SK-N-SH (cell line): ENCODE measurements at regions not wholly inside any gene's neighbourhood (a gene's known extent, or its start where the extent isn't known, plus 50 kb on each side); places are given as distances from the start of the nearest gene placed in this dataset.
A peak's percentile ranks its signal among the peaks of the same experiment; 100 is the strongest.

Source experiments
- CTCF ChIA-PET: fragments of 300-600, 350-600 bp; formaldehyde crosslinking; extraction: SDS; loops from one replicate; lab custom pipeline; 2021; lab: Yijun Ruan, JAX
- POLR2A ChIA-PET: fragments of 350-600 bp; sonication (Branson Sonifier 250); formaldehyde crosslinking; extraction: SDS; loops from one replicate; lab custom pipeline; 2020; ENCODE audit warnings: antibody characterized with exemption, inconsistent platforms; lab: Yijun Ruan, JAX
- DNase-seq: peaks from one replicate; pipeline ENCODE4 v3.0.0; 2012
- H2AFZ ChIP-seq: fragments of 200-600 bp; sonication (generic); 2 replicates; pipeline ENCODE4 v1.8.1; 2016; ENCODE audit warnings: antibody characterized with exemption, mild to moderate bottlenecking, low read depth
- H3F3A ChIP-seq: fragments of 200-600 bp; sonication (generic); replicated peaks from 2 replicates; pipeline ENCODE3; 2016; ENCODE audit warnings: antibody characterized with exemption, mild to moderate bottlenecking; ENCODE audit not compliant: insufficient read depth
- H3K27ac ChIP-seq, 2 experiments: fragments of 200-500 bp in 1 of 2; fragments of 200-600 bp in 1 of 2; sonication (Bioruptor generic) in 1 of 2; sonication (generic), shearing (Covaris generic) in 1 of 2; 2 replicates each; pipeline versions ENCODE4 v1.5.1 to v1.6.1; 2014 to 2016; ENCODE audit warnings: low read depth in 2 of 2, inconsistent platforms in 1 of 2, low read length in 1 of 2, mild to moderate bottlenecking in 1 of 2, mixed read lengths in 1 of 2
- H3K27me3 ChIP-seq: fragments of 200-600 bp; sonication (generic), shearing (Covaris generic); 2 replicates; pipeline ENCODE4 v1.6.1; 2016; ENCODE audit warnings: mixed run types; ENCODE audit not compliant: insufficient read depth
- H3K36me3 ChIP-seq, 2 experiments: fragments of 200-500 bp in 1 of 2; fragments of 200-600 bp in 1 of 2; sonication (Bioruptor generic) in 1 of 2; sonication (generic) in 1 of 2; replicated peaks in 1 of 2; 2 replicates each; pipeline versions ENCODE3 to v1.5.1; 2014 to 2016; ENCODE audit warnings: low read length in 1 of 2, mild to moderate bottlenecking in 1 of 2; ENCODE audit not compliant: insufficient read depth in 2 of 2, control insufficient read depth in 1 of 2
- H3K4me1 ChIP-seq, 2 experiments: fragments of 200-500 bp in 1 of 2; fragments of 200-600 bp in 1 of 2; sonication (Bioruptor generic) in 1 of 2; sonication (generic), shearing (Covaris generic) in 1 of 2; 2 replicates each; pipeline versions ENCODE4 v1.5.1 to v1.6.1; 2014 to 2016; ENCODE audit warnings: low read depth in 1 of 2, low read length in 1 of 2, mixed run types in 1 of 2; ENCODE audit not compliant: insufficient read depth in 2 of 2, control insufficient read depth in 1 of 2
- H3K4me2 ChIP-seq: fragments of 200-600 bp; sonication (generic), shearing (Covaris generic); 2 replicates; pipeline ENCODE4 v1.6.1; 2017; ENCODE audit warnings: mixed run types
- H3K4me3 ChIP-seq, 2 experiments: fragments of 200-500 bp in 1 of 2; fragments of 200-600 bp in 1 of 2; sonication (Bioruptor generic) in 1 of 2; sonication (generic), shearing (Covaris generic) in 1 of 2; 2 replicates each; pipeline versions ENCODE4 v1.5.1 to v1.8.1; 2014 to 2016; ENCODE audit warnings: low read depth in 2 of 2, inconsistent platforms in 1 of 2, low read length in 1 of 2, mild to moderate bottlenecking in 1 of 2, mixed read lengths in 1 of 2, moderate library complexity in 1 of 2
- H3K79me2 ChIP-seq: fragments of 200-600 bp; sonication (generic); 2 replicates; pipeline ENCODE4 v1.8.1; 2017; ENCODE audit warnings: mild to moderate bottlenecking; ENCODE audit not compliant: insufficient read depth
- H3K9ac ChIP-seq: fragments of 200-600 bp; sonication (generic); 2 replicates; pipeline ENCODE4 v1.6.1; 2017; ENCODE audit warnings: mixed run types
- H3K9me2 ChIP-seq: fragments of 200-600 bp; sonication (generic); 2 replicates; pipeline ENCODE4 v1.6.1; 2017; ENCODE audit warnings: mixed run types
- H3K9me3 ChIP-seq: fragments of 200-600 bp; sonication (generic); 2 replicates; pipeline ENCODE4 v1.6.1; 2017; ENCODE audit warnings: mixed run types, mild to moderate bottlenecking, moderate library complexity
- H4K20me1 ChIP-seq: fragments of 200-600 bp; sonication (generic); 2 replicates; pipeline ENCODE4 v1.6.1; 2017; ENCODE audit warnings: mild to moderate bottlenecking, mixed run types; ENCODE audit not compliant: insufficient read depth
- EP300 ChIP-seq, 2 experiments: IDR thresholded peaks; 2 replicates each; pipeline versions ENCODE4 v1.4.0 to v1.6.1; 2012; ENCODE audit warnings: borderline replicate concordance in 1 of 2, low read depth in 1 of 2, low read length in 1 of 2
- FOSL2 ChIP-seq: IDR thresholded peaks from 2 replicates; pipeline ENCODE4 v1.4.0; 2012; ENCODE audit warnings: low read depth, mild to moderate bottlenecking, moderate library complexity, borderline replicate concordance
- FOXM1 ChIP-seq: IDR thresholded peaks from 2 replicates; pipeline ENCODE4 v1.4.0; 2012; ENCODE audit warnings: low read depth, mild to moderate bottlenecking
- GABPA ChIP-seq: IDR thresholded peaks from 2 replicates; pipeline ENCODE4 v1.4.0; 2012; ENCODE audit warnings: low read depth, mild to moderate bottlenecking
- GATA2 ChIP-seq: sonication (generic); formaldehyde crosslinking; IDR thresholded peaks from 2 replicates; pipeline ENCODE4 v1.5.0; 2020; ENCODE audit warnings: mild to moderate bottlenecking, missing genetic modification reagents
- JUND ChIP-seq: IDR thresholded peaks from 2 replicates; pipeline ENCODE4 v1.4.0; 2012
- MEF2A ChIP-seq: IDR thresholded peaks from 2 replicates; pipeline ENCODE4 v1.4.0; 2012; ENCODE audit warnings: low read depth, borderline replicate concordance
- NFIC ChIP-seq: IDR thresholded peaks from 2 replicates; pipeline ENCODE4 v1.4.0; 2012; ENCODE audit warnings: borderline replicate concordance
- RFX5 ChIP-seq: IDR thresholded peaks from 2 replicates; pipeline ENCODE4 v1.6.1; 2012; ENCODE audit warnings: mild to moderate bottlenecking, improper control_type of control experiment, low read length
- TAF1 ChIP-seq: IDR thresholded peaks from 2 replicates; pipeline ENCODE4 v1.6.1; 2012; ENCODE audit warnings: low read depth, mild to moderate bottlenecking, low read length, moderate library complexity, borderline replicate concordance
- TCF12 ChIP-seq: IDR thresholded peaks from 2 replicates; pipeline ENCODE4 v1.4.0; 2012
- TEAD4 ChIP-seq: IDR thresholded peaks from 2 replicates; pipeline ENCODE4 v1.4.0; 2012; ENCODE audit warnings: mild to moderate bottlenecking, borderline replicate concordance; ENCODE audit not compliant: insufficient read depth
- YY1 ChIP-seq: IDR thresholded peaks from 2 replicates; pipeline ENCODE4 v1.4.0; 2012; ENCODE audit warnings: low read depth, mild to moderate bottlenecking
- WGBS: methylation state at CpG from one replicate; pipeline ENCODE4 v1.1.6; 2017; ENCODE audit warnings: low lambda C conversion rate; 5-methylcytosine and 5-hydroxymethylcytosine counted together
- TF ChIP-seq, protein P1 (sequence below): IDR thresholded peaks from 2 replicates; pipeline ENCODE4; 2012
- TF ChIP-seq, protein P2 (sequence below): fragments of 150-350 bp; IDR thresholded peaks from 2 replicates; pipeline ENCODE4 v1.6.1; 2016; ENCODE audit warnings: mild to moderate bottlenecking, low read depth, low read length

DNA sequence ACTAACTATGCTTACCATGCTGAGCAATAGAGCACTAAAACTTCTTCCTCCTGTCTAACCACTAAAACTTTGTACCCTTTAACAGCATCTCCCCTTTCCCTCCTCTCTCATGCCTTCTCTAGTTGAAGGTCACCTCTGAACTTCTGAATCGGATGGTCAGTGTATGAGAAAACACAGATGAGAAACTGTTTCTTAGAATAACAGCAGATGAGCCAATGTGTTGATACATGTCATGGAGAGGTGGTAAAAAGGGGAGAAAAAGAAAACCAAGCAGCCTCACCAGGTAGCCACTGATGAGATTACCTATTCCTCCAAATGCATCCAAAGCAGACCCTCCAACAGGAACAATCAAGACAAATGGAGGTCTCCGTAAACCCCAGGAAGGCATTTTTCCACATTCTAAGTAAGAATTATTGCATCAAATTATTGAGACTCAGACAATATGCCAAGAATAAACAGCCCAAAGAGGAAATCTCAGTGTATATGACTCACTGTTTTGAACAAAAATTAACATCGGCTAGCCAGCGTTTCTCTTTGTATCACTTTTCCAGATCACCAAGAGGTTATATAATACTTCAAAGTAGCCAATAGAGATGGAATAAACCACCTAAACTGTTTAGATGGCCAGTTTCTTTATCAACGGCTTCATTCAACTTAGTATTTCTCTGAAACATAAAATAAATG, 793.3 kb upstream of the SOX9 start:
- ChIA-PET CTCF (interaction anchor here (0.6 kb wide), 1 partner anchor 13 kb away, joined by 3 read pairs; no protein-coding TSS in a partner anchor), POLR2A (no interaction called here)
- H3K9ac ChIP-seq = peak overlapping the region; percentile 2; the same call in 1 of the 2 replicates
- no peaks in the 10 kb centered on the region for H4K20me1 ChIP-seq
- DNase-seq = no peak
- H3K27ac ChIP-seq = peak overlapping the region; percentile 62 to 75; a peak in 3 of 4 replicates
- no peaks in the 10 kb centered on the region for H3K79me2 ChIP-seq
- 27% methylated on average over 5 of the region's 5 CpGs for WGBS
- H3K9me2 ChIP-seq = no peaks in the 10 kb centered on the region
- H3K4me1 ChIP-seq = peaks cover 0 to 4% of the 10 kb centered on the region in 2 experiments; a peak in 2 of 4 replicates
- no peaks in the 10 kb centered on the region for H3K36me3 ChIP-seq
- no peaks in the 10 kb centered on the region for H3K27me3 ChIP-seq
- H3K9me3 ChIP-seq = no peaks in the 10 kb centered on the region
- peak overlapping the region in 1 of 2 experiments; percentile 24; a peak in 2 of 4 replicates for H3K4me3 ChIP-seq
- peak overlapping the region; percentile 20; the same call in 1 of the 2 replicates for H2AFZ ChIP-seq
- TF ChIP-seq EP300 (IDR thresholded peaks at IDR 0.05; ENCODE audit: borderline replicate concordance in 1 of 2, low read depth in 1 of 2, low read length in 1 of 2) = peak in 1 of 2 experiments; percentile 23; a peak in 1 of 4 replicates
- peak; percentile 77 for TF ChIP-seq FOSL2
- no peak for TF ChIP-seq TAF1
- TF ChIP-seq RFX5 = no peak
- TF ChIP-seq NFIC = peak; percentile 56; the same call in 1 of the 2 replicates
- TF ChIP-seq, protein P1, sequence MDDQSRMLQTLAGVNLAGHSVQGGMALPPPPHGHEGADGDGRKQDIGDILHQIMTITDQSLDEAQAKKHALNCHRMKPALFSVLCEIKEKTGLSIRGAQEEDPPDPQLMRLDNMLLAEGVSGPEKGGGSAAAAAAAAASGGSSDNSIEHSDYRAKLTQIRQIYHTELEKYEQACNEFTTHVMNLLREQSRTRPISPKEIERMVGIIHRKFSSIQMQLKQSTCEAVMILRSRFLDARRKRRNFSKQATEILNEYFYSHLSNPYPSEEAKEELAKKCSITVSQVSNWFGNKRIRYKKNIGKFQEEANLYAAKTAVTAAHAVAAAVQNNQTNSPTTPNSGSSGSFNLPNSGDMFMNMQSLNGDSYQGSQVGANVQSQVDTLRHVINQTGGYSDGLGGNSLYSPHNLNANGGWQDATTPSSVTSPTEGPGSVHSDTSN = peak; percentile 10; the same call in 1 of the 2 replicates
- TF ChIP-seq, protein P2, sequence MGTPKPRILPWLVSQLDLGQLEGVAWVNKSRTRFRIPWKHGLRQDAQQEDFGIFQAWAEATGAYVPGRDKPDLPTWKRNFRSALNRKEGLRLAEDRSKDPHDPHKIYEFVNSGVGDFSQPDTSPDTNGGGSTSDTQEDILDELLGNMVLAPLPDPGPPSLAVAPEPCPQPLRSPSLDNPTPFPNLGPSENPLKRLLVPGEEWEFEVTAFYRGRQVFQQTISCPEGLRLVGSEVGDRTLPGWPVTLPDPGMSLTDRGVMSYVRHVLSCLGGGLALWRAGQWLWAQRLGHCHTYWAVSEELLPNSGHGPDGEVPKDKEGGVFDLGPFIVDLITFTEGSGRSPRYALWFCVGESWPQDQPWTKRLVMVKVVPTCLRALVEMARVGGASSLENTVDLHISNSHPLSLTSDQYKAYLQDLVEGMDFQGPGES = no peak
- TF ChIP-seq JUND = peak; percentile 56; the same call in 1 of the 2 replicates
- no peak for TF ChIP-seq GABPA
- peak; percentile 71 for TF ChIP-seq TCF12
- TF ChIP-seq YY1 = no peak
- TF ChIP-seq MEF2A = peak; percentile 40; the same call in 1 of the 2 replicates
- TF ChIP-seq TEAD4 = 0 out of 2 replicates have a peak, but pooled peaks have one; percentile 22
- TF ChIP-seq GATA2 = no peak
- TF ChIP-seq FOXM1 = no peak
- peaks cover 16% of the 10 kb centered on the region for H3F3A ChIP-seq
- peak overlapping the region; percentile 63 for H3K4me2 ChIP-seq
